NCI-H69 (cell line): ENCODE measurements at regions not wholly inside any gene's neighbourhood (a gene's known extent, or its start where the extent isn't known, plus 50 kb on each side); places are given as distances from the start of the nearest gene placed in this dataset.

Experiments used
- DNase-seq: peaks from one replicate; lab custom pipeline; 2025; lab: John Stamatoyannopoulos, UW

GRCh38 chr18:25813110-25813509 is 277.3 kb downstream of the SS18 start:
- DNase-seq = no peak

- DNase-seq = no peak
Measured at GRCh38 chr18:25810736-25811135, 279.7 kb downstream of the SS18 start.

GRCh38 chr18:25805939-25806338 is 284.5 kb downstream of the SS18 start:
- DNase-seq = no peak

- DNase-seq = no peak
Measured at GRCh38 chr18:25805323-25805722, 285.1 kb downstream of the SS18 start.

GRCh38 chr18:25799231-25799630 is 291.2 kb downstream of the SS18 start:
- DNase-seq = no peak

- no peak for DNase-seq
Measured at GRCh38 chr18:25798046-25798445, 292.4 kb downstream of the SS18 start.

- no peak for DNase-seq
Measured at GRCh38 chr18:25795213-25795612, 295.2 kb downstream of the SS18 start.

GRCh38 chr18:25787276-25787675 is 303.1 kb downstream of the SS18 start:
- no peak for DNase-seq

- DNase-seq = no peak
Measured at GRCh38 chr18:25786758-25787157, 303.7 kb downstream of the SS18 start.

- no peak for DNase-seq
Measured at GRCh38 chr18:25780105-25780504, 310.3 kb downstream of the SS18 start.

- DNase-seq = no peak
Measured at GRCh38 chr18:25771796-25772195, 318.6 kb downstream of the SS18 start.

GRCh38 chr18:25764777-25765176 is 325.6 kb downstream of the SS18 start:
- no peak for DNase-seq

GRCh38 chr18:25759111-25759510 is 331.3 kb downstream of the SS18 start:
- peak; percentile 13 for DNase-seq

GRCh38 chr18:25743646-25744151 is 346.7 kb downstream of the SS18 start:
- DNase-seq = peak; percentile 86

GRCh38 chr18:25739376-25739775 is 351.0 kb downstream of the SS18 start:
- DNase-seq = no peak

- DNase-seq = no peak
Measured at GRCh38 chr18:25737710-25738311, 352.6 kb downstream of the SS18 start.

GRCh38 chr18:25736516-25736915 is 353.9 kb downstream of the SS18 start:
- no peak for DNase-seq

- no peak for DNase-seq
Measured at GRCh38 chr18:25735459-25735858, 355.0 kb downstream of the SS18 start.

GRCh38 chr18:25734336-25734735 is 356.1 kb downstream of the SS18 start:
- DNase-seq = peak; percentile 72

- DNase-seq = no peak
Measured at GRCh38 chr18:25732862-25733261, 357.6 kb downstream of the SS18 start.

GRCh38 chr18:25729072-25729471 is 361.3 kb downstream of the SS18 start:
- no peak for DNase-seq

- no peak for DNase-seq
Measured at GRCh38 chr18:25727281-25727985, 363.0 kb downstream of the SS18 start.

- no peak for DNase-seq
Measured at GRCh38 chr18:25726298-25726697, 364.1 kb downstream of the SS18 start.

- no peak for DNase-seq
Measured at GRCh38 chr18:25725501-25725900, 364.9 kb downstream of the SS18 start.
